ENCODE measurements at regions not wholly inside any gene's neighbourhood (a gene's known extent, or its start where the extent isn't known, plus 50 kb on each side); places are given as distances from the start of the nearest gene placed in this dataset.

DNA sequence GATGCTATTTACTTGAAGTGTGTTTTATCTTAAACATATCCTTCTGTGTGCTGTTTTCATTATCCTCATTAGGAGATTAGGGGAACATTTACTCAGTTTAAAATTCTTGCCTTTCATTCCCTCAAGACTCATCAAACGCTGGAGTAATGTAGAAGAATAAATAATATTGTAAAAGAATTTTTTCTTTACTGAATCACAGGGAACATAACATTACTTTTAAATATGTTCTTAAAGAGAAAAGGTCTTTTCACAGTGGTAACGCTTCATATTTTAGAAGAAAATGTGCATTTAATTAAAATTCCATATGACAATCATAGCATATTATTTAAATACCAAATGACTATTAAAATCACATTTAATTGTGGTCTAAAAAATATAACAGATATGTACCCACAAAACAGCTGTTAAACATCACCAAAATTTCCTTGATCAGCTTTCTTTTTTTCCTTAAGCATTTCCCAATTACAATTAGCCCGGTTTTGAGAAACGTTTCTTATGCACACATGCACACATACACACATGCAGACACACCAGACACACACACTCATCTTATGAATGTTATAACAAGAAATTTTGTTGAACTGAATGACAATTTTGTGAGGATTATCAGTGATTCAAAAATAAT, 102.0 kb upstream of the GLI3 start:
- no peak for DNase-seq (ENCODE audit: low read depth)
- CTCF ChIA-PET = interaction anchor here (1.0 to 1.5 kb wide), 6 partner anchors 10 to 398 kb away, joined by 3 to 4 read pairs (median 3); no protein-coding TSS in a partner anchor
- H3K4me3 ChIP-seq (ENCODE audit: low read depth, low read length) = no peak overlapping the region
- no peaks in the 10 kb centered on the region for H3K36me3 ChIP-seq (ENCODE audit: control insufficient read depth, insufficient read depth, low read length)
- POLR2A ChIA-PET = no interaction called here
- no peaks in the 10 kb centered on the region; the same call in 1 of the 2 replicates for H3K27me3 ChIP-seq (ENCODE audit: control insufficient read depth, insufficient read depth, low read length)
- TF ChIP-seq, protein P1, sequence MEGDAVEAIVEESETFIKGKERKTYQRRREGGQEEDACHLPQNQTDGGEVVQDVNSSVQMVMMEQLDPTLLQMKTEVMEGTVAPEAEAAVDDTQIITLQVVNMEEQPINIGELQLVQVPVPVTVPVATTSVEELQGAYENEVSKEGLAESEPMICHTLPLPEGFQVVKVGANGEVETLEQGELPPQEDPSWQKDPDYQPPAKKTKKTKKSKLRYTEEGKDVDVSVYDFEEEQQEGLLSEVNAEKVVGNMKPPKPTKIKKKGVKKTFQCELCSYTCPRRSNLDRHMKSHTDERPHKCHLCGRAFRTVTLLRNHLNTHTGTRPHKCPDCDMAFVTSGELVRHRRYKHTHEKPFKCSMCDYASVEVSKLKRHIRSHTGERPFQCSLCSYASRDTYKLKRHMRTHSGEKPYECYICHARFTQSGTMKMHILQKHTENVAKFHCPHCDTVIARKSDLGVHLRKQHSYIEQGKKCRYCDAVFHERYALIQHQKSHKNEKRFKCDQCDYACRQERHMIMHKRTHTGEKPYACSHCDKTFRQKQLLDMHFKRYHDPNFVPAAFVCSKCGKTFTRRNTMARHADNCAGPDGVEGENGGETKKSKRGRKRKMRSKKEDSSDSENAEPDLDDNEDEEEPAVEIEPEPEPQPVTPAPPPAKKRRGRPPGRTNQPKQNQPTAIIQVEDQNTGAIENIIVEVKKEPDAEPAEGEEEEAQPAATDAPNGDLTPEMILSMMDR (IDR thresholded peaks at IDR 0.05; ENCODE audit: insufficient read depth, low read depth, low read length) = no peak

DNA sequence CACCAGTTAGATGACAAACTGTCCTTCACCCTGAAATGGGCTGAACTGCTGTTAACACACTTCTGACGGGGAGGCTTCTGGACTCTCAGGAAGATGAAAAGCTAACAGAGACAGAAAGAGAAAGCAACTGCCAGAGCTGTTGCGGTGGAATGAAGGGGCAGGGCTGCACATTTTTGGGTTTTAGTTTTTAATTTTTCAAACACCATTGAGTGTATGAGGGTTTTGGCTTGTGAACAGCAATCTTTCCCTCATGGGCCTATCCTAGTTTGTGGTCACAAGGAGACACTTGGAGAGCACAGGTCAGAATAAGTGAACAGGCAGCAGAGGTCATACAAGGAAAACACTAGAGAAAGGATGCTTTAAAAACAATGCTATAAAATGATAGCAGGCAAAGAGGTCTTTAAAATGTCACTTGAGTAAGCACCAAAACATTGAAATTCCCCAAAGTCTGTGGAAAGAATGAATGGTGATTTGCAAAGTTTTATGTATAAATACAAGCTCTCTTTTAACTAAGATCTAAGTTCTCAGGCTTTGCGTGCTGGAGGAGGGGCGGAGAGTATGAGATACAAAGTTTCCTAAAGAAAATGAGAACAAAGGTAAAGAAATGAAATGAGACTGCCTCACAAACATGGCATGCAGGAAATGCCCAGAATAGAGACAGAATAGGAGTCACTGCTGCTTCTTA, 101.4 kb upstream of the GLI3 start:
- TF ChIP-seq, protein P1 (IDR thresholded peaks at IDR 0.05; ENCODE audit: insufficient read depth, low read depth, low read length) = no peak
- CTCF ChIA-PET = interaction anchor here (0.7 to 1.5 kb wide), 7 partner anchors 11 to 398 kb away, joined by 3 to 4 read pairs (median 3); no protein-coding TSS in a partner anchor
- H3K4me3 ChIP-seq (ENCODE audit: low read depth, low read length) = no peak overlapping the region; the same call in 1 of the 2 replicates
- peak; percentile 98 for DNase-seq (ENCODE audit: low read depth)
- H3K27me3 ChIP-seq (ENCODE audit: control insufficient read depth, insufficient read depth, low read length) = no peaks in the 10 kb centered on the region
- POLR2A ChIA-PET = interaction anchor here (0.8 kb wide), 1 partner anchor 13 kb away, joined by 3 read pairs; no protein-coding TSS in a partner anchor
- no peaks in the 10 kb centered on the region for H3K36me3 ChIP-seq (ENCODE audit: control insufficient read depth, insufficient read depth, low read length)

DNA sequence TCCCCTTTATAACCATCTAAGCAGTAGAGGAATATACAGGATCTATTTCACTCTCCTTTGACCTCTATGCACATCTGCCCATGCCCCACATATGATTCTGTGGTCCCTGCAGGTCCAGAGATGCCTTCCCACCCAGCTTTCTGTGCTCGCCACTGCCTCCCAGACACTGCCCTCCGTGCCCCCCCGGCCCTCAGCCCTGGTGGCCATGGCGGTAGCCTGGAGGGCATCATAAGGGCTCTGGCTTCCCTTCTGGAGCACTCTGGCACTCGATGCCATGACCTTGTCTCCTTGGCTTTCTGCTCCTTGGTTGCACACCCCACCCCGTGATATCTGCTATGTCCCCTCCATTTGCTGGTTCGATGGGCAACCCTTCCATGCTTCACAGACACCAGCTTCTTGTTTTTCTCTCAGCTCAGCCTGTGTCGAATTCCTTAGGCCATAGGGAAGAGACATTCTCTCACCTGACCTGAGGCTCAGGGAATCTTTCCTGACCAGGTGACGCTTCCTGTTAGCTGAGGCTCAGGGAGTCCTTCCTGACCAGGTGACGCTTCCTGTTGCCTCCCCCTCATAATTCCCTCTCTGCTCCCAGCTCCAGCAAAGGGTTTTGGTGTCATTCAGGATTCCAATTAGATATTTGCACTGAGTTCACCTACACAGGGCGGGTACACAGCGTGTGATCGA, 100.4 kb upstream of the GLI3 start:
- DNase-seq (ENCODE audit: low read depth) = no peak
- ChIA-PET CTCF (interaction anchor here (0.7 to 1.4 kb wide), 4 partner anchors 22 to 359 kb away, joined by 3 read pairs; no protein-coding TSS in a partner anchor), POLR2A (no interaction called here)
- no peaks in the 10 kb centered on the region for H3K36me3 ChIP-seq (ENCODE audit: control insufficient read depth, insufficient read depth, low read length)
- H3K27me3 ChIP-seq (ENCODE audit: control insufficient read depth, insufficient read depth, low read length) = no peaks in the 10 kb centered on the region
- TF ChIP-seq, protein P1 (IDR thresholded peaks at IDR 0.05; ENCODE audit: insufficient read depth, low read depth, low read length) = no peak
- H3K4me3 ChIP-seq (ENCODE audit: low read depth, low read length) = no peak overlapping the region

DNA sequence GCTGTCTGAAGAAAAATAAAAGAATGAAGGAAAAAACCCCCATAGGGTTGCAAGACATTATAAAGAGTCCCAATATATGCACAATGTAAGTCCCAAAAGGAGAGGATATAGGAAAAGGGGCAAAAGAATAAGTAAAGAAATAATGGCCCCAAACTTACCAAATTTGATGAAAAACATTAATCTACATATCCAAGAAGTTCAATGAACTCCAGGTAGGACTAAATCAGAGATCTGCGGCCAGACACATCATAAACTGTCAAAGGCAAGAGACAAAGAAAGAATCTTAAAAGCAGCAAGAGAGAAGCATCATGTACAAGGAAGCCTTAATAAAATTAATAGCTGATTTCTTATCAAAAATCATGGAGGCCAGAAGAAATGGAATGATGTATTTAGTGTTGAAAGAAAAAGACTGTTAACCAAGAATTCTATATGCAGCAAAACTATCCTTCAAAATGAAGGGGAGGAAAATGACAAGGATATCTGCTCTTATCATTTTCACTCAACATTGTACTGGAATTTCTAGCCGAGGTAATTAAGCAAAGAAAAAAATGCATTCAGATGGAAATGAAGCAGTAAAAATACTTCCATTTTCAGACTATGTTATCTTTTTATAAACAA, 95.7 kb upstream of the GLI3 start:
- TF ChIP-seq, protein P1 (IDR thresholded peaks at IDR 0.05; ENCODE audit: insufficient read depth, low read depth, low read length) = no peak
- Histone ChIP-seq H3K4me3 (ENCODE audit: low read depth, low read length) (no peak overlapping the region), H3K27me3 (ENCODE audit: control insufficient read depth, insufficient read depth, low read length) (no peaks in the 10 kb centered on the region), H3K36me3 (ENCODE audit: control insufficient read depth, insufficient read depth, low read length) (no peaks in the 10 kb centered on the region)
- no peak for DNase-seq (ENCODE audit: low read depth)
- ChIA-PET POLR2A (interaction anchor here (0.6 kb wide), 1 partner anchor 1318 kb away, joined by 3 read pairs; no protein-coding TSS in a partner anchor), CTCF (interaction anchor here (1.2 kb wide), 1 partner anchor 389 kb away, joined by 4 read pairs; no protein-coding TSS in a partner anchor)

Measured in BJ (cell line).